ENCODE measurements at regions not wholly inside any gene's neighbourhood (a gene's known extent, or its start where the extent isn't known, plus 50 kb on each side); places are given as distances from the start of the nearest gene placed in this dataset.

GRCh38 chr7:12783421-12784095, 96.1 kb downstream of the ARL4A start:
- no peak overlapping the region for H3K4me3 ChIP-seq (replicated peaks; ENCODE audit: insufficient read depth, low read length)
- H3K27ac ChIP-seq (replicated peaks) = no peak overlapping the region
- DNase-seq (ENCODE audit: low read depth in 1 of 2, low spot score in 1 of 2) = no peak
- no peak for TF ChIP-seq POLR2AphosphoS5 (IDR thresholded peaks at IDR 0.05; ENCODE audit: low read depth)
- TF ChIP-seq CTCF (IDR thresholded peaks at IDR 0.05; ENCODE audit: insufficient read depth, low read length) = no peak
- no peak for TF ChIP-seq GABPA (IDR thresholded peaks at IDR 0.05; ENCODE audit: low read depth)
- TF ChIP-seq REST (IDR thresholded peaks at IDR 0.05; ENCODE audit: insufficient replicate concordance, low read depth) = no peak
- no peak for TF ChIP-seq SPI1 (IDR thresholded peaks at IDR 0.05; ENCODE audit: borderline replicate concordance, low read depth)
- no peaks in the 10 kb centered on the region for H3K27me3 ChIP-seq (ENCODE audit: insufficient read depth, poor library complexity, severe bottlenecking)

- TF ChIP-seq GABPA (IDR thresholded peaks at IDR 0.05; ENCODE audit: low read depth) = no peak
- no peak for TF ChIP-seq SPI1 (IDR thresholded peaks at IDR 0.05; ENCODE audit: borderline replicate concordance, low read depth)
- TF ChIP-seq CTCF (IDR thresholded peaks at IDR 0.05; ENCODE audit: insufficient read depth, low read length) = no peak
- TF ChIP-seq POLR2AphosphoS5 (IDR thresholded peaks at IDR 0.05; ENCODE audit: low read depth) = no peak
- no peak for TF ChIP-seq REST (IDR thresholded peaks at IDR 0.05; ENCODE audit: insufficient replicate concordance, low read depth)
- no peaks in the 10 kb centered on the region for H3K27me3 ChIP-seq (ENCODE audit: insufficient read depth, poor library complexity, severe bottlenecking)
- H3K4me3 ChIP-seq (replicated peaks; ENCODE audit: insufficient read depth, low read length) = no peak overlapping the region
- no peak for DNase-seq (ENCODE audit: low read depth in 1 of 2, low spot score in 1 of 2)
- no peak overlapping the region for H3K27ac ChIP-seq (replicated peaks)
Observed at GRCh38 chr7:12785473-12785872, 98.0 kb downstream of the ARL4A start.

GRCh38 chr7:12786494-12786893, 99.1 kb downstream of the ARL4A start:
- TF ChIP-seq SPI1 (IDR thresholded peaks at IDR 0.05; ENCODE audit: borderline replicate concordance, low read depth) = no peak
- TF ChIP-seq REST (IDR thresholded peaks at IDR 0.05; ENCODE audit: insufficient replicate concordance, low read depth) = no peak
- TF ChIP-seq POLR2AphosphoS5 (IDR thresholded peaks at IDR 0.05; ENCODE audit: low read depth) = no peak

More at GRCh38 chr7:12786494-12786893, 99.1 kb downstream of the ARL4A start:
- Histone ChIP-seq H3K27me3 (ENCODE audit: insufficient read depth, poor library complexity, severe bottlenecking) (no peaks in the 10 kb centered on the region), H3K27ac (replicated peaks) (no peak overlapping the region), H3K4me3 (replicated peaks; ENCODE audit: insufficient read depth, low read length) (no peak overlapping the region)
- no peak for DNase-seq (ENCODE audit: low read depth in 1 of 2, low spot score in 1 of 2)
